ENCODE measurements at regions not wholly inside any gene's neighbourhood (a gene's known extent, or its start where the extent isn't known, plus 50 kb on each side); places are given as distances from the start of the nearest gene placed in this dataset.

GRCh38 chr13:82292334-82292733, 1589.9 kb downstream of the SLITRK1 start:
- H3K4me3 ChIP-seq (ENCODE audit: low read depth, low read length) = no peak overlapping the region
- no peaks in the 10 kb centered on the region for H3K4me1 ChIP-seq
- no peak overlapping the region for H3K9ac ChIP-seq
- H3K27ac ChIP-seq = no peak overlapping the region
- H3K79me2 ChIP-seq = no peaks in the 10 kb centered on the region
- no peaks in the 10 kb centered on the region for H3K36me3 ChIP-seq (ENCODE audit: control insufficient read depth, insufficient read depth, low read length)
- H3K27me3 ChIP-seq (ENCODE audit: control insufficient read depth, insufficient read depth, low read length) = no peaks in the 10 kb centered on the region
- no peaks in the 10 kb centered on the region for H3K9me3 ChIP-seq (ENCODE audit: control insufficient read depth, low read length)
- no peak overlapping the region for H3K4me2 ChIP-seq (ENCODE audit: low read length)
- no peak overlapping the region for H2AFZ ChIP-seq
- TF ChIP-seq, protein P1, sequence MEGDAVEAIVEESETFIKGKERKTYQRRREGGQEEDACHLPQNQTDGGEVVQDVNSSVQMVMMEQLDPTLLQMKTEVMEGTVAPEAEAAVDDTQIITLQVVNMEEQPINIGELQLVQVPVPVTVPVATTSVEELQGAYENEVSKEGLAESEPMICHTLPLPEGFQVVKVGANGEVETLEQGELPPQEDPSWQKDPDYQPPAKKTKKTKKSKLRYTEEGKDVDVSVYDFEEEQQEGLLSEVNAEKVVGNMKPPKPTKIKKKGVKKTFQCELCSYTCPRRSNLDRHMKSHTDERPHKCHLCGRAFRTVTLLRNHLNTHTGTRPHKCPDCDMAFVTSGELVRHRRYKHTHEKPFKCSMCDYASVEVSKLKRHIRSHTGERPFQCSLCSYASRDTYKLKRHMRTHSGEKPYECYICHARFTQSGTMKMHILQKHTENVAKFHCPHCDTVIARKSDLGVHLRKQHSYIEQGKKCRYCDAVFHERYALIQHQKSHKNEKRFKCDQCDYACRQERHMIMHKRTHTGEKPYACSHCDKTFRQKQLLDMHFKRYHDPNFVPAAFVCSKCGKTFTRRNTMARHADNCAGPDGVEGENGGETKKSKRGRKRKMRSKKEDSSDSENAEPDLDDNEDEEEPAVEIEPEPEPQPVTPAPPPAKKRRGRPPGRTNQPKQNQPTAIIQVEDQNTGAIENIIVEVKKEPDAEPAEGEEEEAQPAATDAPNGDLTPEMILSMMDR (IDR thresholded peaks at IDR 0.05) = no peak

DNA sequence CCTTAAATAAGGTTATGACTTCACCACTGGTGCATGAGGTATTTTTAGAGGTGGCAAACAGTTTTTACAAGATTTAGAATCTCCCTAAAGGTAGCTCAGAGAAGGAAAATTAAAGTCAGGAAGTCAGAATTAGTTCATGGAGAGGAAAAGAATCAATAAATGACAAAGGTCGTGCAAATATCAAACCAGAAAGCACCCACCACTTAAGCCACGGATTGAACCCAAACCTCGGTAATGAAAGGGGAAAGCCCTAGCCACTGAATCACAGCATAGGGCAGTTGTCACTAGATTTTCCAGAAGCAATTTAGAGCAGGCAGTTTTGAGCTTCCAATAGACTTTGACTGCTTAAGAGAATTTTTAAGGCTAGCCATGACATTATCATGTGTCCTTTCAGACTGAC, 1590.4 kb downstream of the SLITRK1 start:
- no peak overlapping the region for H2AFZ ChIP-seq
- no peaks in the 10 kb centered on the region for H3K4me1 ChIP-seq
- no peaks in the 10 kb centered on the region for H3K9me3 ChIP-seq (ENCODE audit: control insufficient read depth, low read length)
- TF ChIP-seq, protein P1 (IDR thresholded peaks at IDR 0.05) = no peak
- no peak overlapping the region for H3K9ac ChIP-seq
- no peaks in the 10 kb centered on the region for H3K36me3 ChIP-seq (ENCODE audit: control insufficient read depth, insufficient read depth, low read length)
- no peak overlapping the region for H3K27ac ChIP-seq
- no peaks in the 10 kb centered on the region for H3K79me2 ChIP-seq
- H3K4me3 ChIP-seq (ENCODE audit: low read depth, low read length) = no peak overlapping the region
- no peaks in the 10 kb centered on the region for H3K27me3 ChIP-seq (ENCODE audit: control insufficient read depth, insufficient read depth, low read length)
- H3K4me2 ChIP-seq (ENCODE audit: low read length) = no peak overlapping the region

GRCh38 chr13:82275644-82276043, 1606.6 kb downstream of the SLITRK1 start:
- Histone ChIP-seq H3K79me2 (no peaks in the 10 kb centered on the region), H3K9me3 (ENCODE audit: control insufficient read depth, low read length) (no peaks in the 10 kb centered on the region), H3K4me1 (no peaks in the 10 kb centered on the region), H3K4me3 (ENCODE audit: low read depth, low read length) (no peak overlapping the region), H3K9ac (no peak overlapping the region), H3K27me3 (ENCODE audit: control insufficient read depth, insufficient read depth, low read length) (no peaks in the 10 kb centered on the region), H3K27ac (no peak overlapping the region), H3K4me2 (ENCODE audit: low read length) (no peak overlapping the region), H2AFZ (no peak overlapping the region), H3K36me3 (ENCODE audit: control insufficient read depth, insufficient read depth, low read length) (no peaks in the 10 kb centered on the region)
- TF ChIP-seq, protein P1 (IDR thresholded peaks at IDR 0.05) = no peak

DNA sequence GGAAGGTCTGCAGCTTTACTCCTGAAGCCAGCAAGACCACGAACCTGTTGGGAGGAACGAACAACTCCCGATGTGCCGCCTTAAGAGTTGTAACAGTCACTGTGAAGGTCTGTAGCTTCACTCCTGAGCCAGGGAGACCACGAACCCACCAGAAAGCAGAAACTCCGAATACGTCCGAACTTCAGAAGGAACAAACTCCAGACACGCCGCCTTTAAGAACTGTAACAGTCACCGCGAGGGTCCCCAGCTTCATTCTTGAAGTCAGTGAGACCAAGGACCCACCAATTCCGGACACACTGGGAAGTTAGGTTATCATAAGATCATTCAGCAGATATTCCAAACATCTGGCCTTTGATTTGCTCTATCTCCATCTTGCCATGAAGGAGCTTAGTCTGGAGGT, 1623.0 kb downstream of the SLITRK1 start:
- no peaks in the 10 kb centered on the region for H3K79me2 ChIP-seq
- H2AFZ ChIP-seq = no peak overlapping the region
- no peaks in the 10 kb centered on the region for H3K4me1 ChIP-seq
- TF ChIP-seq, protein P1 (IDR thresholded peaks at IDR 0.05) = no peak
- no peak overlapping the region for H3K4me2 ChIP-seq (ENCODE audit: low read length)
- H3K27me3 ChIP-seq (ENCODE audit: control insufficient read depth, insufficient read depth, low read length) = no peaks in the 10 kb centered on the region
- no peaks in the 10 kb centered on the region for H3K9me3 ChIP-seq (ENCODE audit: control insufficient read depth, low read length)
- no peak overlapping the region for H3K27ac ChIP-seq
- H3K9ac ChIP-seq = no peak overlapping the region
- H3K36me3 ChIP-seq (ENCODE audit: control insufficient read depth, insufficient read depth, low read length) = no peaks in the 10 kb centered on the region
- no peak overlapping the region for H3K4me3 ChIP-seq (ENCODE audit: low read depth, low read length)

GRCh38 chr13:82257790-82258507, 1624.3 kb downstream of the SLITRK1 start:
- TF ChIP-seq, protein P1 (IDR thresholded peaks at IDR 0.05) = no peak
- Histone ChIP-seq H3K27ac (no peak overlapping the region), H3K79me2 (no peaks in the 10 kb centered on the region), H3K4me3 (ENCODE audit: low read depth, low read length) (no peak overlapping the region), H3K4me2 (ENCODE audit: low read length) (no peak overlapping the region), H2AFZ (no peak overlapping the region), H3K9ac (no peak overlapping the region), H3K4me1 (no peaks in the 10 kb centered on the region), H3K27me3 (ENCODE audit: control insufficient read depth, insufficient read depth, low read length) (no peaks in the 10 kb centered on the region), H3K36me3 (ENCODE audit: control insufficient read depth, insufficient read depth, low read length) (no peaks in the 10 kb centered on the region), H3K9me3 (ENCODE audit: control insufficient read depth, low read length) (no peaks in the 10 kb centered on the region)
